PC-3 (cell line): ENCODE measurements at regions not wholly inside any gene's neighbourhood (a gene's known extent, or its start where the extent isn't known, plus 50 kb on each side); places are given as distances from the start of the nearest gene placed in this dataset.

ENCODE experiments used
- ATAC-seq: fragments of 200-7000 bp; cut with Tn5 transposase; 2 replicates; pipeline ENCODE4 v1.9.1; 2020; ENCODE audit warnings: mild to moderate bottlenecking, moderate library complexity
- BruUV-seq: library from RNA; stranded (reverse); fragments of 400-500 nt; replicated peaks from 2 replicates; lab custom pipeline; 2021; lab: Mats Ljungman, UMichigan
- CTCF ChIA-PET: fragments of 300-600 bp; sonication (Branson Sonifier 250); formaldehyde crosslinking; loops from one replicate; lab custom pipeline; 2022; ENCODE audit warnings: antibody characterized with exemption; lab: Charles Lee
- POLR2A ChIA-PET: fragments of 300-600 bp; sonication (Branson Sonifier 250); formaldehyde crosslinking; loops from one replicate; lab custom pipeline; 2022; ENCODE audit warnings: antibody characterized with exemption; ENCODE audit not compliant: unreplicated experiment; lab: Charles Lee
- DNase-seq: peaks from one replicate; pipeline ENCODE4 v3.0.0-alpha.2; 2015
- H2AFZ ChIP-seq: fragments of 300-600 bp; sonication (generic); 2 replicates; pipeline ENCODE4 v1.6.0; 2016; ENCODE audit warnings: antibody characterized with exemption, low read length
- H3F3A ChIP-seq: fragments of 300-600 bp; sonication (generic); one replicate; pipeline ENCODE4 v1.6.0; 2017; ENCODE audit warnings: antibody characterized with exemption, low read length, control low read depth, mild to moderate bottlenecking; ENCODE audit not compliant: unreplicated experiment
- H3K27ac ChIP-seq: fragments of 300-600 bp; sonication (generic); 2 replicates; pipeline ENCODE4 v1.5.1; 2016; ENCODE audit warnings: mild to moderate bottlenecking, low read length
- H3K27me3 ChIP-seq: fragments of 300-600 bp; sonication (generic); 2 replicates; pipeline ENCODE4 v1.6.1; 2016; ENCODE audit warnings: low read length, mixed read lengths
- H3K36me3 ChIP-seq: fragments of 300-600 bp; sonication (generic); 2 replicates; pipeline ENCODE4 v1.6.1; 2016; ENCODE audit warnings: low read depth, mixed run types, low read length, mixed read lengths
- H3K4me1 ChIP-seq: fragments of 300-600 bp; sonication (generic); 2 replicates; pipeline ENCODE4 v1.5.1; 2016; ENCODE audit warnings: low read length; ENCODE audit not compliant: insufficient read depth
- H3K4me2 ChIP-seq: fragments of 300-600 bp; sonication (generic); 2 replicates; pipeline ENCODE4 v1.6.0; 2016; ENCODE audit warnings: low read length
- H3K4me3 ChIP-seq: fragments of 300-600 bp; sonication (generic); 2 replicates; pipeline ENCODE4 v1.5.1; 2016; ENCODE audit warnings: mild to moderate bottlenecking, low read length, mixed read lengths
- H3K79me2 ChIP-seq: fragments of 300-600 bp; sonication (generic); 2 replicates; pipeline ENCODE4 v1.6.1; 2017; ENCODE audit warnings: low read length, mixed read lengths
- H3K9ac ChIP-seq: fragments of 300-600 bp; sonication (generic); 2 replicates; pipeline ENCODE4 v1.6.0; 2016; ENCODE audit warnings: mild to moderate bottlenecking, low read length
- H3K9me2 ChIP-seq: fragments of 300-600 bp; sonication (generic); replicated peaks from 2 replicates; pipeline ENCODE4 v1.6.1; 2016; ENCODE audit warnings: mixed run types, low read length, mixed read lengths
- H3K9me3 ChIP-seq: fragments of 300-600 bp; sonication (generic); 2 replicates; pipeline ENCODE4 v1.6.1; 2016; ENCODE audit warnings: low read length, mixed read lengths
- H4K20me1 ChIP-seq: fragments of 300-600 bp; sonication (generic); 2 replicates; pipeline ENCODE4 v1.6.1; 2016; ENCODE audit warnings: low read length, mixed read lengths
- EZH2 ChIP-seq: fragments of 300-600 bp; sonication (generic); IDR thresholded peaks from one replicate; pipeline ENCODE4 v1.6.1; 2017; ENCODE audit warnings: antibody characterized with exemption, mild to moderate bottlenecking, low read length; ENCODE audit not compliant: unreplicated experiment
- EZH2phosphoT487 ChIP-seq: fragments of 300-600 bp; sonication (generic); IDR thresholded peaks from 2 replicates; pipeline ENCODE4 v1.6.1; 2018; ENCODE audit warnings: mild to moderate bottlenecking, antibody characterized with exemption, low read length, borderline replicate concordance
- intact Hi-C: fragments of 100-400 bp; cut with micrococcal nuclease; formaldehyde crosslinking; loops from 2 replicates; pipeline ENCODE4 v1.9.0; 2023
- TF ChIP-seq, protein P1 (sequence below): fragments of 300-600 bp; sonication (generic); conservative IDR thresholded peaks from 2 replicates; pipeline ENCODE4 v1.5.1; 2017; ENCODE audit warnings: antibody characterized with exemption, low read depth, mild to moderate bottlenecking, low read length

DNA sequence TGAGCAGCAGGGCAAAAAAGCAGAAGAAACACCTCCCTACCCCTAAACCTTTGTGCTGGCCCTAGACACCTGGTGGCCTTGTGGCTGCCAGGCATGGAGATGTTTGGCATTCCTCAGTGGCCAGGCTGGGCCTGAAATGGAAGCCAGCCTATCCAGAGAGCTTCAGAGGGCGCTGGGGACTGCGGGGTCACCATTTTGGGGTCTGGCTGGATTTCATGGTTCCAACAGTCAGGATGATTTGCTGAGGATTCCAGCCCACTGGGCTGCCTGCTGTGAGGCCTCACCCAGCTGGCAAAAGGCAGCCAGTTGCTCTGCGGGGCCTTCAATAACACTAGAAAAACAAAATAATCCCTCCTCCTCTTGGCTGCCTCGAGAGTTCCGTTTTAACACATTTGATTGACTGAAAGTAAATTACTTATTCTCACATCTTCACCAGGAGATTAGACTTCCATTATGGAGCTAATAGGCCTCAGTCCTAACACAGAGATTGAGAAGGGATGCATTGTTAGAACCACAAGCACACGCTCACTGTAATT is 154.1 kb downstream of the EN1 start:
- TF ChIP-seq, protein P1, sequence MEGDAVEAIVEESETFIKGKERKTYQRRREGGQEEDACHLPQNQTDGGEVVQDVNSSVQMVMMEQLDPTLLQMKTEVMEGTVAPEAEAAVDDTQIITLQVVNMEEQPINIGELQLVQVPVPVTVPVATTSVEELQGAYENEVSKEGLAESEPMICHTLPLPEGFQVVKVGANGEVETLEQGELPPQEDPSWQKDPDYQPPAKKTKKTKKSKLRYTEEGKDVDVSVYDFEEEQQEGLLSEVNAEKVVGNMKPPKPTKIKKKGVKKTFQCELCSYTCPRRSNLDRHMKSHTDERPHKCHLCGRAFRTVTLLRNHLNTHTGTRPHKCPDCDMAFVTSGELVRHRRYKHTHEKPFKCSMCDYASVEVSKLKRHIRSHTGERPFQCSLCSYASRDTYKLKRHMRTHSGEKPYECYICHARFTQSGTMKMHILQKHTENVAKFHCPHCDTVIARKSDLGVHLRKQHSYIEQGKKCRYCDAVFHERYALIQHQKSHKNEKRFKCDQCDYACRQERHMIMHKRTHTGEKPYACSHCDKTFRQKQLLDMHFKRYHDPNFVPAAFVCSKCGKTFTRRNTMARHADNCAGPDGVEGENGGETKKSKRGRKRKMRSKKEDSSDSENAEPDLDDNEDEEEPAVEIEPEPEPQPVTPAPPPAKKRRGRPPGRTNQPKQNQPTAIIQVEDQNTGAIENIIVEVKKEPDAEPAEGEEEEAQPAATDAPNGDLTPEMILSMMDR: no peak
- TF ChIP-seq EZH2phosphoT487: no peak
- TF ChIP-seq EZH2: no peak
- ChIA-PET POLR2A (no interaction called here), CTCF (no interaction called here)
- Histone ChIP-seq H3K9me2 (no peaks in the 10 kb centered on the region), H3K4me2 (no peak overlapping the region), H3K4me3 (no peak overlapping the region), H2AFZ (no peak overlapping the region), H3K9me3 (no peaks in the 10 kb centered on the region), H3K4me1 (peaks cover 21% of the 10 kb centered on the region), H3F3A (no peaks in the 10 kb centered on the region), H3K27me3 (no peaks in the 10 kb centered on the region), H3K27ac (no peak overlapping the region), H3K36me3 (no peaks in the 10 kb centered on the region), H4K20me1 (no peaks in the 10 kb centered on the region), H3K79me2 (no peaks in the 10 kb centered on the region), H3K9ac (no peak overlapping the region)
- ATAC-seq (no peak), DNase-seq (no peak)
- intact Hi-C loops: no loop called here
- BruUV-seq: no TSS peak

DNA sequence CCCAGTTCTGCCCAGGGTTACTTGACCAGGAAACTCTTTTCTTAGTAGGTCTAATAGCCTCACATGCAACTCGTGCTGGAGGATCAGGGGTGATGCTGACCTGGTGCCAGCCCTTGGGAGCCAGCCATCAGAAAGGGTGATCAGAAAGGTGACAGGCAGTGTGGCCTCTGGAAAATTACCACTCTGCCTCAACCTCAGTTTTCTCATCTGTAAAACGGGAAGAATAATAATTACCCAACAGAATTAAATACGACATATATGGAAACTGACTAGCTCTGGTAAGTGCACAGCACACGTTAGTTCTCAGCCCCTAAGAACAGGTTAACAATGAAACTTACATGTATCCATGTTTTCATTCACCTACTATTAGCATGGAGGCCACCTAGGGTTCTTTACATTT is 157.6 kb downstream of the EN1 start:
- no peak overlapping the region for H3K4me2 ChIP-seq
- H2AFZ ChIP-seq: no peak overlapping the region
- ATAC-seq (no peak), DNase-seq (no peak)
- H3K9me3 ChIP-seq: no peaks in the 10 kb centered on the region
- no peaks in the 10 kb centered on the region for H4K20me1 ChIP-seq
- intact Hi-C loops: no loop called here
- CTCF ChIA-PET: no interaction called here
- no peak overlapping the region for H3K4me3 ChIP-seq
- POLR2A ChIA-PET: no interaction called here
- H3F3A ChIP-seq: no peaks in the 10 kb centered on the region
- H3K4me1 ChIP-seq: peaks cover 16% of the 10 kb centered on the region
- BruUV-seq: no TSS peak
- no peak overlapping the region for H3K9ac ChIP-seq
- H3K79me2 ChIP-seq: no peaks in the 10 kb centered on the region
- no peaks in the 10 kb centered on the region for H3K27me3 ChIP-seq
- no peaks in the 10 kb centered on the region for H3K9me2 ChIP-seq
- no peak overlapping the region for H3K27ac ChIP-seq
- TF ChIP-seq, protein P1: no peak
- TF ChIP-seq EZH2: no peak
- no peak for TF ChIP-seq EZH2phosphoT487
- H3K36me3 ChIP-seq: no peaks in the 10 kb centered on the region

DNA sequence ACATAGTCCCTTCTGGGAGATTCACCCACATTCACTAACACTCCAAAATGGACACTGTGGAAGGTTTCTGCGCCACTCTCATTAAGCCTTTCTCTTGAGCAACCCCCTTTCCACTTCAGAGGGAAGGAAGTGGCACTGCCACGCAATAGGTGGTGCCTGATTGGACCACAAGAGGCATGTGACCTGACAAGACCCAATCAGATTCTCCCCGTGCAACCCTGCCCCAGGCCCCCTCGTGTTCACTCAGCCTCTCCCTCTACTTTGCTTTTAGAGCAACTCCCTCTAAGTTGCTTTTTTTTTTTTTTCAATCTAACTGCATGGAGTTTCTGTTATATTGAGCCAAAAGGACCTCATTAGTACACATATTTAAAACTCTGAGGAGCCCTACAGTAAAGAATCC is 158.0 kb downstream of the EN1 start:
- CTCF ChIA-PET: no interaction called here

More for the DNA sequence above, 158.0 kb downstream of the EN1 start:
- POLR2A ChIA-PET: no interaction called here
- Histone ChIP-seq H3K9me2 (no peaks in the 10 kb centered on the region), H2AFZ (no peak overlapping the region), H4K20me1 (no peaks in the 10 kb centered on the region), H3K27me3 (no peaks in the 10 kb centered on the region), H3K27ac (no peak overlapping the region), H3K4me2 (no peak overlapping the region), H3K4me3 (no peak overlapping the region), H3K79me2 (no peaks in the 10 kb centered on the region), H3K9me3 (no peaks in the 10 kb centered on the region), H3F3A (no peaks in the 10 kb centered on the region), H3K9ac (no peak overlapping the region), H3K36me3 (no peaks in the 10 kb centered on the region), H3K4me1 (peaks cover 16% of the 10 kb centered on the region)
- ATAC-seq (no peak), DNase-seq (no peak)
- no TSS peak for BruUV-seq
- TF ChIP-seq EZH2phosphoT487 (no peak), EZH2 (no peak)
- TF ChIP-seq, protein P1: no peak
- intact Hi-C loops: no loop called here
